H1 (cell line): ENCODE measurements at regions not wholly inside any gene's neighbourhood (a gene's known extent, or its start where the extent isn't known, plus 50 kb on each side); places are given as distances from the start of the nearest gene placed in this dataset.

ENCODE experiments used
- CTCF ChIA-PET: fragments of 300-600 bp; sonication (Branson Sonifier 250); formaldehyde crosslinking; loops from one replicate; lab custom pipeline; 2021; ENCODE audit not compliant: partially characterized antibody; lab: Charles Lee
- POLR2A ChIA-PET: fragments of 300-600 bp; sonication (Branson Sonifier 250); formaldehyde crosslinking; loops from one replicate; lab custom pipeline; 2021; ENCODE audit warnings: inconsistent platforms; ENCODE audit not compliant: partially characterized antibody; lab: Charles Lee
- DNase-seq, 2 experiments: peaks; one replicate each; pipeline versions ENCODE4 v3.0.0 to v3.0.0-alpha.2; 2010 to 2022; ENCODE audit warnings: low spot score in 2 of 2, low read depth in 1 of 2, mixed read lengths in 1 of 2
- FAIRE-seq: peaks from 2 replicates; lab custom pipeline; 2011; peaks lifted over from hg19 to GRCh38; lab: Jason Lieb, UNC
- H2AFZ ChIP-seq: 2 replicates; pipeline ENCODE4 v1.8.1; 2012; ENCODE audit warnings: low read length, inconsistent platforms
- H2AK5ac ChIP-seq: 2 replicates; pipeline ENCODE4 v1.6.1; 2013; ENCODE audit warnings: low read depth, low read length
- H2BK120ac ChIP-seq: replicated peaks from 2 replicates; pipeline ENCODE3; 2013; ENCODE audit warnings: low read depth, low read length, inconsistent platforms
- H2BK12ac ChIP-seq: 2 replicates; pipeline ENCODE4 v1.6.1; 2013; ENCODE audit warnings: low read depth, low read length
- H2BK15ac ChIP-seq: 2 replicates; pipeline ENCODE4 v1.6.1; 2013; ENCODE audit warnings: low read length
- H2BK20ac ChIP-seq: 2 replicates; pipeline ENCODE4 v1.6.1; 2013; ENCODE audit warnings: low read length
- H2BK5ac ChIP-seq: 2 replicates; pipeline ENCODE4 v1.6.1; 2013; ENCODE audit warnings: low read depth, low read length
- H3K14ac ChIP-seq: 2 replicates; pipeline ENCODE4 v1.6.1; 2013; ENCODE audit warnings: inconsistent platforms; ENCODE audit not compliant: insufficient read length
- H3K18ac ChIP-seq: 2 replicates; pipeline ENCODE4 v1.6.1; 2013; ENCODE audit warnings: low read length; ENCODE audit errors: extremely low read depth
- H3K23ac ChIP-seq: 2 replicates; pipeline ENCODE4 v1.6.1; 2013; ENCODE audit warnings: inconsistent platforms; ENCODE audit not compliant: insufficient read length
- H3K23me2 ChIP-seq: 2 replicates; pipeline ENCODE4 v1.6.1; 2013; ENCODE audit warnings: low read depth, low read length
- H3K27ac ChIP-seq: 2 replicates; pipeline ENCODE4 v1.6.1; 2011; ENCODE audit warnings: low read depth, low read length, inconsistent platforms
- H3K27me3 ChIP-seq, 4 experiments: replicated peaks in 1 of 4; 1 replicate in 1 of 4; 2 replicates in 3 of 4; pipeline versions ENCODE4 v1.6.1 to v1.8.1; 2011 to 2013; ENCODE audit warnings: low read length in 3 of 4, mild to moderate bottlenecking in 3 of 4, inconsistent platforms in 2 of 4, mixed read lengths in 2 of 4, moderate library complexity in 1 of 4; ENCODE audit not compliant: control insufficient read depth in 3 of 4, insufficient read depth in 3 of 4; ENCODE audit errors: extremely low read depth in 1 of 4
- H3K36me3 ChIP-seq, 4 experiments: 2 replicates each; pipeline versions ENCODE4 v1.6.1 to v1.8.1; 2011 to 2013; ENCODE audit warnings: mild to moderate bottlenecking in 4 of 4, low read length in 3 of 4, moderate library complexity in 2 of 4, control low read depth in 1 of 4, inconsistent platforms in 1 of 4; ENCODE audit not compliant: insufficient read depth in 4 of 4, control insufficient read depth in 2 of 4
- H3K4ac ChIP-seq: replicated peaks from 2 replicates; pipeline ENCODE3; 2013; ENCODE audit warnings: low read length, low read depth, mixed read lengths, inconsistent platforms; ENCODE audit not compliant: insufficient read length
- H3K4me1 ChIP-seq, 4 experiments: replicated peaks in 1 of 4; 1 replicate in 1 of 4; 2 replicates in 3 of 4; pipeline versions ENCODE4 v1.6.1 to v1.8.1; 2011 to 2013; ENCODE audit warnings: low read length in 3 of 4, inconsistent platforms in 2 of 4, mixed read lengths in 1 of 4; ENCODE audit not compliant: insufficient read depth in 4 of 4, control insufficient read depth in 3 of 4
- H3K4me2 ChIP-seq, 2 experiments: 2 replicates each; pipeline versions ENCODE4 v1.6.1 to v1.8.1; 2011 to 2013; ENCODE audit warnings: low read depth in 2 of 2, low read length in 2 of 2, control low read depth in 1 of 2, inconsistent platforms in 1 of 2, mild to moderate bottlenecking in 1 of 2; ENCODE audit not compliant: insufficient read depth in 1 of 2
- H3K4me3 ChIP-seq, 4 experiments: fragments of 200-600, 300-600 bp in 1 of 4; sonication (generic), shearing (Covaris generic), sonication (Bioruptor Twin) in 1 of 4; 2 replicates each; pipeline versions ENCODE4 v1.5.1 to v1.8.1; 2011 to 2016; ENCODE audit warnings: low read length in 4 of 4, low read depth in 3 of 4, control low read depth in 2 of 4, inconsistent platforms in 2 of 4, mild to moderate bottlenecking in 2 of 4, mixed read lengths in 1 of 4, moderate library complexity in 1 of 4; ENCODE audit not compliant: insufficient read depth in 2 of 4; ENCODE audit errors: extremely low read depth in 1 of 4
- H3K56ac ChIP-seq: replicated peaks from 2 replicates; pipeline ENCODE3; 2013; ENCODE audit warnings: low read depth, mild to moderate bottlenecking, mixed read lengths, low read length, inconsistent platforms; ENCODE audit not compliant: insufficient read length
- H3K79me1 ChIP-seq: 2 replicates; pipeline ENCODE4 v1.6.1; 2013; ENCODE audit warnings: low read depth, low read length, control low read depth
- H3K79me2 ChIP-seq, 2 experiments: 2 replicates each; pipeline versions ENCODE4 v1.6.1 to v1.8.1; 2012 to 2013; ENCODE audit warnings: low read length in 2 of 2, mild to moderate bottlenecking in 2 of 2, inconsistent platforms in 1 of 2; ENCODE audit not compliant: insufficient read depth in 2 of 2, control insufficient read depth in 1 of 2
- H3K9ac ChIP-seq, 4 experiments: replicated peaks in 1 of 4; 1 replicate in 1 of 4; 2 replicates in 3 of 4; pipeline versions ENCODE4 v1.6.1 to v1.8.1; 2011 to 2013; ENCODE audit warnings: low read depth in 3 of 4, low read length in 3 of 4, control low read depth in 2 of 4, mild to moderate bottlenecking in 2 of 4, moderate library complexity in 2 of 4, inconsistent platforms in 1 of 4; ENCODE audit errors: extremely low read depth in 1 of 4
- H3K9me3 ChIP-seq, 2 experiments: 2 replicates each; pipeline versions ENCODE4 v1.6.1 to v1.8.1; 2012 to 2013; ENCODE audit warnings: mild to moderate bottlenecking in 2 of 2, moderate library complexity in 2 of 2, control low read depth in 1 of 2, inconsistent platforms in 1 of 2, low read depth in 1 of 2, low read length in 1 of 2, mixed read lengths in 1 of 2; ENCODE audit not compliant: insufficient read depth in 2 of 2
- H4K20me1 ChIP-seq, 2 experiments: replicated peaks in 1 of 2; 2 replicates each; pipeline versions ENCODE3 to v1.8.1; 2011 to 2013; ENCODE audit warnings: inconsistent platforms in 2 of 2, low read length in 2 of 2, mild to moderate bottlenecking in 1 of 2; ENCODE audit not compliant: insufficient read depth in 2 of 2, control insufficient read depth in 1 of 2
- H4K5ac ChIP-seq: 2 replicates; pipeline ENCODE4 v1.6.1; 2013; ENCODE audit warnings: low read length, low read depth, mixed read lengths, inconsistent platforms; ENCODE audit not compliant: insufficient read length
- H4K8ac ChIP-seq: 2 replicates; pipeline ENCODE4 v1.8.0; 2013; ENCODE audit warnings: mild to moderate bottlenecking, moderate library complexity, low read length, inconsistent platforms; ENCODE audit not compliant: insufficient read depth; ENCODE audit errors: extremely low read depth
- H4K91ac ChIP-seq: replicated peaks from 2 replicates; pipeline ENCODE3; 2013; ENCODE audit warnings: low read length, mixed read lengths, inconsistent platforms; ENCODE audit not compliant: insufficient read length
- CREB1 ChIP-seq: IDR thresholded peaks from 2 replicates; pipeline ENCODE4 v1.6.1; 2012; ENCODE audit warnings: inconsistent platforms
- HDAC6 ChIP-seq: IDR thresholded peaks from one replicate; pipeline ENCODE4 v1.7.1; 2012; ENCODE audit warnings: low read depth, mild to moderate bottlenecking, inconsistent platforms, low read length, moderate library complexity
- NRF1 ChIP-seq: IDR thresholded peaks from 2 replicates; pipeline ENCODE4 v1.6.1; 2011; ENCODE audit warnings: mild to moderate bottlenecking, low read depth, low read length, improper control_type of control experiment
- RAD21 ChIP-seq, 2 experiments: IDR thresholded peaks in 1 of 2; conservative IDR thresholded peaks in 1 of 2; 2 replicates each; pipeline ENCODE4 v1.6.1; 2011; ENCODE audit warnings: low read depth in 2 of 2, low read length in 2 of 2, improper control_type of control experiment in 1 of 2, inconsistent platforms in 1 of 2, mild to moderate bottlenecking in 1 of 2, moderate library complexity in 1 of 2
- SP1 ChIP-seq: IDR thresholded peaks from 2 replicates; pipeline ENCODE4 v1.6.1; 2011; ENCODE audit warnings: low read depth, low read length
- SRF ChIP-seq: IDR thresholded peaks from 2 replicates; pipeline ENCODE4 v1.6.1; 2011; ENCODE audit warnings: mild to moderate bottlenecking, low read depth, low read length, moderate library complexity
- TAF1 ChIP-seq: IDR thresholded peaks from 2 replicates; pipeline ENCODE4 v1.6.1; 2011; ENCODE audit warnings: mild to moderate bottlenecking, low read depth, low read length
- YY1 ChIP-seq: IDR thresholded peaks from 2 replicates; pipeline ENCODE4 v1.6.1; 2011; ENCODE audit warnings: low read depth, mild to moderate bottlenecking, low read length
- WGBS, 2 experiments: shearing (Covaris generic) in 1 of 2; methylation state at CpG; one replicate each; pipeline versions ENCODE4 v1.1.6 to v1.1.7; 2013 to 2015; ENCODE audit warnings: low lambda C conversion rate in 2 of 2, mixed read lengths in 2 of 2, inconsistent platforms in 1 of 2, low coverage in 1 of 2, missing lambda C conversion rate in 1 of 2; ENCODE audit not compliant: insufficient replicate concordance in 2 of 2, insufficient coverage in 1 of 2, insufficient read length in 1 of 2; ENCODE audit errors: extremely low coverage in 1 of 2, missing lambda C conversion rate in 1 of 2; 5-methylcytosine and 5-hydroxymethylcytosine counted together

DNA sequence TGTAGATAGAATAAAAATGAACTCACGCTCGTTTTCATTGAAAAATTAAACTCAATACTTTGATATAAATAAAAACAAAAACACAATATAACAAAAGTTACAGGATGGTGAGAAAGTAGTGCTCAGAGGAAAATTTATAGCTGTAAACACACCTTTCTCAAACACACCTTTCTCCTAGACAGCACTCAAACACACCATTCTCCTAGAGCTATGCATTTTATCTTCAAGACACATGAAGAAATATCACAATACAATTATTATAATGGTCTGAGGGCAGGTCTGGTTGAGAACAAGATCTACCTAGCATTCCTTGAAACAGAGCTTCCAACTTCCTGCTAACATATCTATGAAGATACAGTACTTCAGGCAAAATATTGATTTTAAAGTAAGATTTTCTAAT is 183.4 kb upstream of the NBEA start:
- POLR2A ChIA-PET, result no interaction called here
- WGBS, 2 experiments, result 60% methylated on average over 2 of the region's 2 CpGs; no CpG with 5 or more reads in 1 of the 2 experiments
- no peak overlapping the region for H2BK20ac ChIP-seq
- no peak overlapping the region for H4K5ac ChIP-seq
- H3K18ac ChIP-seq, result no peak overlapping the region
- FAIRE-seq, result no peak
- no peaks in the 10 kb centered on the region for H3K36me3 ChIP-seq
- no peak overlapping the region for H3K4ac ChIP-seq
- no peaks in the 10 kb centered on the region for H3K79me1 ChIP-seq
- no peaks in the 10 kb centered on the region for H3K4me1 ChIP-seq
- H3K4me2 ChIP-seq, result no peak overlapping the region
- no peaks in the 10 kb centered on the region for H3K9me3 ChIP-seq
- H3K27ac ChIP-seq, result no peak overlapping the region
- no peak for DNase-seq
- no peak for TF ChIP-seq RAD21 (IDR thresholded peaks at IDR 0.05 in 1 of 2, conservative IDR thresholded peaks at IDR 0.05 in 1 of 2; ENCODE audit: low read depth in 2 of 2, low read length in 2 of 2)
- no peak for TF ChIP-seq TAF1
- TF ChIP-seq YY1, result no peak
- TF ChIP-seq SRF, result no peak
- no peak for TF ChIP-seq HDAC6
- TF ChIP-seq CREB1, result no peak
- no peak for TF ChIP-seq SP1
- no peak for TF ChIP-seq NRF1
- no peaks in the 10 kb centered on the region for H4K20me1 ChIP-seq
- H3K56ac ChIP-seq, result no peak overlapping the region
- H4K8ac ChIP-seq, result no peak overlapping the region
- H2AFZ ChIP-seq, result no peak overlapping the region
- CTCF ChIA-PET, result no interaction called here
- H3K79me2 ChIP-seq, result no peaks in the 10 kb centered on the region
- no peaks in the 10 kb centered on the region for H3K23me2 ChIP-seq
- H3K23ac ChIP-seq, result no peak overlapping the region
- no peak overlapping the region for H2BK120ac ChIP-seq
- no peak overlapping the region for H2AK5ac ChIP-seq
- no peak overlapping the region for H2BK12ac ChIP-seq
- no peak overlapping the region for H3K14ac ChIP-seq
- no peak overlapping the region for H4K91ac ChIP-seq
- H2BK5ac ChIP-seq, result no peak overlapping the region
- H2BK15ac ChIP-seq, result no peak overlapping the region
- no peaks in the 10 kb centered on the region for H3K27me3 ChIP-seq
- no peak overlapping the region for H3K9ac ChIP-seq
- no peak overlapping the region for H3K4me3 ChIP-seq
